HG03196 (cell line): ENCODE measurements at regions not wholly inside any gene's neighbourhood (a gene's known extent, or its start where the extent isn't known, plus 50 kb on each side); places are given as distances from the start of the nearest gene placed in this dataset.
"Not testable (repeated sequence)": the region's sequence is repeated elsewhere in the genome, so short reads cannot be mapped to it uniquely, and the experiment has no call there.

Experiments used
- ATAC-seq: cut with Tn5 transposase; IDR thresholded peaks from one replicate; pipeline ENCODE4 v1.9.1; 2021; ENCODE audit not compliant: unreplicated experiment

DNA sequence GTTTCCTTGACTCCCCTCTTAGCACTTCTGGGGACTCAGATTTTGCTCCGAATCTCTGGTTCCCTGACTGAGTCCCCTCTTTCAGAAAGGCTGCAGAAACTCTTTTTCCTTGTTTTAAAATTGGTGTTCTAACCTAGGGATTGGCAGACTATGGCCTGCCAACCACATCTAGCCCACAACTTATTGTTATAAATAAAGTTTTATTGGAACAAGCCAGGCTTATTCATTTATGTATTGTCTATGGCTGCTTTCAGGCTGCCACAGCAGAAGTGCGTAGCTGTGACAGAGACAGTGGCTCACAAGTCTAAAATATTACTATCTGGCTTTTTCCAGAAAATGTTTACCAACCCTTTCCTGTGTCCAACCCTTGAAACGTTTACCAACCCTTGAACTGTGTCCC lies 81.7 kb downstream of the IER5 start:
- no peak for ATAC-seq

DNA sequence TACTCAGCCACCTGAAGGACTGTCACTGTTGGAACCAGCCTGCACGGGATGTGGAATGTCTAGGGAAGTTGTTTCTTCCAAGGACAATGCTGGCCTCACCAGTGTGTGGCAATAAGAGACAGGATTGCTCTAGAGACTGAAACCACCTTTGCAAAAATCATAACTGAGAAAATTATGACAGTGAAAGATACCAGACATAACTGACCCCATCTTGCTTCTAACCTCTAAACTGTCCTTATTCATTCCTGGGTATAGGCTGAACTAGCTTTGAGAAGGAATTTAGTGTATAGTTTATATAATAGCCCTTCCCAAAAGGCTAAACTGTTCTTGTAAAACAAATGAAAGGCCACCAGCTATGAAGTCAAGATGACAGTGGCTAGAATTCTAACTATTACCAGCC lies 83.6 kb downstream of the IER5 start:
- ATAC-seq, result no peak

GRCh38 chr1:181173761-181174447 lies 85.4 kb downstream of the IER5 start:
- no peak for ATAC-seq

GRCh38 chr1:181174861-181175260 lies 86.4 kb downstream of the IER5 start:
- no peak for ATAC-seq

- no peak for ATAC-seq
Observed at GRCh38 chr1:181175356-181175910, 86.9 kb downstream of the IER5 start.

DNA sequence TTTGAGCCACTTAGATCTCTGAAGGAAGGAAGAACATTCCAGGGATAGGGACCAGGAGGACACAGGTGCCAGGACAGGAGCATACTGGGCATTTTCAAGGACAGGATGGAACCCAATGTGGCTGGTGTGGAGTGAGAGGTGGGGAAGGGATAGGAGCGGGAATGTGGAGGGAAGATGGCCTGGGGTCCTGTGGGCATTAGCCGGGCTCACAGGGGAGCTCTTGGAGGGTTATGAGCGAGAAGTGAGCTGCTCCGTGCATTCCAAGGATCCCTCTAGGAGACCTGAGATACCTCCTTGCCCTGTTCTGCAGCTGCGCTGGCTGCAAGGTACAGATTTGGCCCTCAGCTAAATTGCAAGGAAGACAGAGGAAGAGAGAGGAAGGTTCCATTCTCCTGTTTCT lies 87.5 kb downstream of the IER5 start:
- no peak for ATAC-seq

DNA sequence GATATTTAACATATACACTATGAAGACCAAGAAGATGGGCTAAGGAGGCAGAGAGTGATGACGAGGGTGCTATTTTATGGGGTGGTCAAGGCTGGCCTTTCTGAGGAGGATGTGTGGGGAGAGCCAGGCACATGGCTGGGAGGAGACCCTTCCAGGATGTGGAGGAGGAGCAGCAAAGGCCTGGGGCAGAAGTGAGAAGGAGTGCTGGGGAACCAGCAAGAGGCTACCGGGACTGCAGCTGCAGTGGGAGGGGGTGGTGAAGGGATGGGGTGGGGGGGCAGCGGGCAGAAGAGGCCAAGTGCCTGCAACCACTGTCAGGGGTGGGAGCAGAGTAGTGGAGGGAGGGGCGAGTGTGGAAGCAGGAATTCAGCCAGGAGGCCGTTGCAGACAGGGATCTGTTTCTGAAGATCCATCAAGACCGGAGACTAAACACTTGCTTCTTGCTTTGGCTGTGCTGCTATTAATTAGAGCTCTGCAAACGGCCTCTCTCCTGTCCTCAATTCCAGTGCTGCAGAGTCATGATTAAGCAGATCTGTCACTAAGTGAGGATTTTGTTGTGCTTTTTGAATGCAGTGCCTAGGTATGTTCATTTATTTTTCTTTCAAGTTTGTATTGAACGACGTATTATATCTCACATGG lies 89.9 kb downstream of the IER5 start:
- ATAC-seq, result no peak

DNA sequence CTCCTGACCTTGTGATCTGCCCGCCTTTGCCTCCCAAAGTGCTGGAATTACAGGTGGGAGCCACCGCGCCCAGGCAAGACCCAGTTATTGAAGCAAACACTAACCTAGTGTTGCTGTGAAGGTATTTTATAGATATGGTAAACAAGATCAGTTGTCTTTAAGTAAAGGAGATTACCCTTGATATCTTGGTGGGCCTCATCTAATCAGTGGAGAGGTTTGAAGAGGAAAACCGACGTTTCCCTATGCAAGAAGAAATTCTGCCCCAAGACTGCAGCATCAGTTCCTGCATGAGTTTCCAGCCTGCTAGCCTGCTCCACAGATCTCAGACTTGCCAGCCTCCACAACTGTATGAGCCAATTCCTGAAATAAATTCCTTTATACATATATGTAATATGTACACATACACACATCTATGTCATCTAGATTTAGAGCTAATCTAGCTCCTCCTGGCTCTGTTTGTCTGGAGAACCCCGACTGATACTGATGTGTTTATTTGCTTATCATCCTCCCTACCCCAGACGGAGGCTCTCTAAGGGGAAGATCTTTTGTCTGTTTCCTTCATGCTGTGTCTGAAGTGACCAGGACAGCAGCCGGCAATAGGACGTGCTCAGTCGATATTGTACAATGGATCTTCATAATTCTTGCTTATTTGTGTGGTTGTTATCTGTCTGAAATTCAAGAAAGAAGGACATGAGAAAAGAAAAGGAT lies 90.9 kb downstream of the IER5 start:
- no peak for ATAC-seq

GRCh38 chr1:181179987-181180365 lies 91.5 kb downstream of the IER5 start:
- ATAC-seq, result no peak

GRCh38 chr1:181180407-181181031 lies 92.0 kb downstream of the IER5 start:
- ATAC-seq, result no peak

- no peak for ATAC-seq
Observed at GRCh38 chr1:181181792-181182585, 93.5 kb downstream of the IER5 start.

DNA sequence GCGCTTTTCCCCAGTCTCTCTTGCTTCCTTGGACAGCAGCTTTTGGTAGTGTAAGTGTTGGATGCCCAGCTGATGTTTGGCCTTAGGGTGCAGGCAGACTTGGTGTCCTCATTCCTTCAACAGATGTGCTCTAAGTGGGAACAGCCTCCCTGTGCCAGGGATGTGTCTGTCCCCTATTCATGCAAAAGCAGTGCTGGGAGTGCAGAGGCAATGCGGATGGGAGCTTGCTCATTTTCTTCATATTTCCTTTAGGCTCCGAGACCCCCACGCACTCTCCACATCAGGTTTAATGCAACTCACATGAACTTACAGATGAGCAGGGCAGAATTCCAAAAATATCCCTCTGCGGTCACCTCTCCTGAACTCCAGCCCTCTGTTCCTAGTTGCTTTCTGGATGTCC lies 96.1 kb downstream of the IER5 start:
- no peak for ATAC-seq

GRCh38 chr1:181185461-181185860 lies 97.0 kb downstream of the IER5 start:
- ATAC-seq, result no peak

DNA sequence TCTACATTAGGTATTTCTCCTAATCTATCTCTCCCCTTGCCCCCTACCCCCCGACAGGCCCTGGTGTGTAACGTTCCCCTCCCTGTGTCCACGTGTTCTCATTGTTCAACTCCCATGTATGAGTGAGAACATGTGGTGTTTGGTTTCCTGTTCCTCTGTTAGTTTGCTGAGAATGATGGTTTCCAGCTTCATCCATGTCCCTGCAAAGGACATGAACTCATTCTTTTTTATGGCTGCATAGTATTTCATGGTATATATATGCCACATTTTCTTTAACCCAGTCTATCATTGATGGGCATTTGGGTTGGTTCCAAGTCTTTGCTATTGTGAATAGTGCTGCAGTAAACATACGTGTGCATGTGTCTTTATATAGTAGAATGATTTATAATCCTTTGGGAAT lies 97.6 kb downstream of the IER5 start:
- ATAC-seq, result not testable (repeated sequence)

DNA sequence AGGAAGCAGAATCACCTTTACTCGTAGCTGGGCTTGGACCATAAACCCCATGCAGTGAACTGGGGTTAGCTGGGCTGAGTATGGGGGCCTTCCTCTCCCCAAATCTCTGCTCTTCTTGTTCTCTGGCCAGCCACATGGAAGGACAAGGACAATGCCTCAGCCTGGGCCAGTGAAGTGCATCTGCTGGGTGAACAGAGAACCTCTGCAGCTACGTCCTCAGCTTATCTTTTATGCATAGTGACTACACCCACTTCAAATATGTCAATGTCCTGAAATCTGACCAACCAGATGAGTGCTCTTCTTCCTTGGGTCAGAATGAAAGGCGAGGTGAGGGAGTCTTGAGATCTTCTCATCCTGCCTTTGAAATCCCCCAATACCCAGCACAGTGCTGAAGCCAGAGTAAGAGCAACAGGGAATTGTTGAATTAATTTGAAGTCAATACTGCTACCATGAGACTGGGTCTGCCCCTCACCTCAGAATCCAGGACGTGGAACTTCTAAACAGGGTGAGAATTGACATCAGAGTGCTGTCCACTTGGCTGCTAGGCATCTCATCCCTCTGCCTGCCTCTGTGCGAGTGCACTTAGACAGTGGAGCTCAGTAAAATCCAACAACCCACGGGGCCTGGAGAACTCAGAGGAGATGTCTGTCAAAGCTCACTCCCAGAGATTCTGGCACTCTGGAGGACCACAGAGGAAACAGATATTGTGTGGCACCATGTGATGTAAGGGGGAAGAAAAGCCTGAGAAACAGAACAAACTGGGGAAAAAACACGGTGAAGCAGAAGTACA lies 99.0 kb downstream of the IER5 start:
- no peak for ATAC-seq

DNA sequence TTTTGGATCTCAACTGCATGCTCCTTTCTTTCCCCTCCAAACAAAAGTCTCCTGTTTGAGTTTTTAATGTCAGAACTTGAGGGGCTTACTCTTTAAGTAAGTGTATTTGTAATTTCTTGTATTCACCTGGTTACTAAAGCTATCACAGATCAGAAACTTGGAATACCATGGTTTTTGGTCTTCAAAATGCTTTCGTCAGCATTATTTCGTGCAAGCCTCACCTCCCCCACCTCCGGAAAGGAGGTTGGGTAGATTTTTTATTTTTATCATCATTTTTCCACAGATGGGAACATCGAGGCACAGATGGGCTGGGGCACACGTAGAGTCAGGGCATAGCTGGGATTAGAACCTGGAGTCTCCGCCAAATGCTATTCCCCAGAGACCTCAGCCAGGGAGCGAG lies 100.7 kb downstream of the IER5 start:
- ATAC-seq, result no peak

- no peak for ATAC-seq
Observed at GRCh38 chr1:181189691-181190363, 101.3 kb downstream of the IER5 start.

DNA sequence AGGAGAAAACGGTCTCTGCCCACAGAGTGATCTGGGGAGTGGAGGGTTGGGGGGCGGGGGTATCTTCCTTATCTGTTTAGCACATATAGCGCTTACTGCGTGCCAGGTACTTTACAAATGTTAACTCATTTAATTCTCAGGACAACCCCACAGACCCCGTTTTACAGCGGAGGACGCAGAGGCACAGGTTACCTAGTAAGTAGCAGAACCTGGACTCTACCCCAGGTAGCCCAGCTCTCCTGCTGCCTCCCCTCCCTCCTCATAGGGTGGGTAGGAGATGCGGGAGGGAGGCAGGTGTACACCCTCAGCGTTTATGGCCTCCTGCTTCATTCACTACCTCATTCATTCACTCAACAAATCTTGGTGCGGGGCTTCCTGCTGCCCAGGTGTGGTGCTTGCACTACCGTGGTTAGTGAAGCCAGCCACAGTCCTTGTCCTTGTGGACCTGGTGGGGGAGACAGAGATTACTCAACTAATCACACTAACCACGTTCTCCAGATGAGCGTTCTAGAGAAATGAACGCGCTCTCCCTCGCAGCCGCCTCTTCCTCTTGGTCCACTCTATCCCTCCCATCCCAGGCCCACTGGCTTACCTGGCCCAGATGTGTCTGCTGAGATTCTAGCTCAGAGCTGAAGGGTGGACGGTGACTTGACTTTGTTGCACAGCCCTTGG lies 102.0 kb downstream of the IER5 start:
- no peak for ATAC-seq

- ATAC-seq, result no peak
Observed at GRCh38 chr1:181191494-181192040, 103.1 kb downstream of the IER5 start.
